MV-4-11 (cell line): ENCODE measurements at regions not wholly inside any gene's neighbourhood (a gene's known extent, or its start where the extent isn't known, plus 50 kb on each side); places are given as distances from the start of the nearest gene placed in this dataset.
A peak's percentile ranks its signal among the peaks of the same experiment; 100 is the strongest.

Experiments used
- DNase-seq: peaks from one replicate; lab custom pipeline; 2025; lab: John Stamatoyannopoulos, UW

DNA sequence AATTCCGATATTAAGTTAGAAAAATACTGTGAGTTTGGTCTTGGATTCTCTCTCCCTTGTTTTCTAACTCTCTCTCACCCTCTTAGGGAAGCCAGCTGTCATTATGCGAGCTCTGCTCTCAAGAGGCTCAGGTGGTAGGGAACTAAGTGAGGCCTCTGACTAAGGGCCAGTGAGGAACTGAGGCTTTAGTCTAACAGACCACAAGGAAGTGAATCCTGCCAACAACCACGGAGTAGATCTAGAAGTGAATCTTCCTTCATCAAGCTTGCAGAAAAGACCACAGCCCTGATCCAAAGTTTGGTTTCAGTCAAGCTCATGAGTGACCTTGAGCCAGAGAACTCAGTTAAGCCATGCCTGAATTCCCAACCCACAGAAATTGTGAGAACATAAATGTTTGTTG is 180.1 kb upstream of the PRMT6 start:
- DNase-seq = peak; percentile 98

- DNase-seq = no peak
These were observed 176.9 kb upstream of the PRMT6 start for GRCh38 chr1:106879538-106879937.

DNA sequence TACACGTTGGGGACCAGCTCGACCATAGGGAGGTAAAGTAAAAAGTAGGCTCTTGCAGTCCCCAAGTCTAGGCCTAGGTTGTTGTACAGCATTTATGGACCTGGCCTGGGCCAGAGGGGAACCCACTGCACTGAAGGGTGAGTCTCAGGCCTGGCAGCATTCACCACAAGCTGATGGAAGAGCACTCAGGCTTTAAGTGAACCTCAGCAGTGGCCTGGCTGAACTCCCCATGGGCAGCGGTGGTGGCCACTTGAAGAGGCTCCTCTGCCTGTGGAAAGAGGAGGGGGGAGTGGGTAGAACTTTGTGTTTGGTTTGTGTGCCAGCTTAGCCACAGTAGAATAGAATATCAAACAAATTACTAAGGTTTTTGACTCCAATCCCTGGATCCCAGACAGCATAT is 176.2 kb upstream of the PRMT6 start:
- DNase-seq = no peak

DNA sequence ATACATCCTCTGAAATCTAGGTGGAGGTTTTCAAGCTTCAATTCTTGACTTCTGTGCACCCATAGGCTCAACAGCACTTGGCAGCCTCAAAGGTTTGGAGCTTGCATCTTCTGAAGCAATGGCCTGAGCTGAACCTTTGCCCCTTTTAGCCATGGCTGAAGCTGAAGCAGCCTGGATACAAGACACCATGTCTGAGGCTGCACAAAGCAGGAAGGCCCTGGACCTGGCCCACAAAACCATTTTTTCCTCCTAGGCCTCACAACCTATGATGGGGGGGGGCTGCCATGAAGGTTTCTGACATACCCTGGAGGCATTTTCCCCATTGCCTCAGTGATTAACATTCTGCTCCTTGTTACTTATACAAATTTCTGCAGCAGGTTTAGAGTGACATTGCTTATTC is 173.3 kb upstream of the PRMT6 start:
- DNase-seq = no peak

DNA sequence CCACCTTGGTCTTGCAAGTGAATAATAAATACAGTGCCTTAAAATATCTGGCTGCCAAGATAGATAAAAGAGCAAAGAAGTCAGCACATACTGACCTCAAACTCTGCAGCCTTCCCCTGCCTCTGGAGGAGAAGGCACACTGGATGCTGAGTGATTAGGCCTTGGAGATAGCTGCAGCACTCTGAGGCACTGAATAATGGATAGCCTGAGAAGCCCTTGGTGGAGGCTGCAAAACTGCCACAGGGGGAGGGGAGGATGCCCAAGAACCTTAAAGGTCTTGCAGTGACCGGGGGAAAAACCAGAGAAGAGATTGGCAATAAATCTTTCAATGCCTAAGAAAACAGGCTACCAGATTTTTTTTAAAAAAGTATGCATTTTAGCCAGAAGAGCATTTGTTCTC is 167.4 kb upstream of the PRMT6 start:
- DNase-seq = no peak

GRCh38 chr1:106889583-106889982 is 166.9 kb upstream of the PRMT6 start:
- DNase-seq = no peak

GRCh38 chr1:106897976-106898375 is 158.5 kb upstream of the PRMT6 start:
- DNase-seq = no peak

- DNase-seq = no peak
These were observed 156.8 kb upstream of the PRMT6 start for GRCh38 chr1:106899644-106900043.

DNA sequence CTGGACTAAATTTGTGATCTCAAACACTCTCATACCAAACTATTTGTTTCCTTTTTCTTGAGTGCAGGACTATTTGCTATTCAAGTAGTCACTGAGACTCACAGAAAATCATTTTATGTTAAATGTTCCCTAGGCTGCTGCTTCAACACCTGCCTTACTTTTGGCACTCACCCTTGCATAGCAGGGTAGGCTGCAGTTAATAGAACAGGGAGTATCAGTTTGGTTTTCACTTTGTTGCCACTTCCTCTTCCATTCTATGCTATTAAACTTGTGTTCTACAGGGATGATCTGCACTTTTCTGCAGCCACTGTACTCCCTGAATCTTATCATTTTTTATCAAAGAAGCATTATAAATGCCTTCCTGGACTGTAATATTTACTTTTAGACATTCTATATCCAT is 148.7 kb upstream of the PRMT6 start:
- DNase-seq = peak; percentile 37

GRCh38 chr1:106908689-106909088 is 147.8 kb upstream of the PRMT6 start:
- no peak for DNase-seq

GRCh38 chr1:106910798-106911197 is 145.7 kb upstream of the PRMT6 start:
- DNase-seq = no peak

- no peak for DNase-seq
These were observed 144.3 kb upstream of the PRMT6 start for GRCh38 chr1:106912131-106912530.

- DNase-seq = no peak
These were observed 135.3 kb upstream of the PRMT6 start for GRCh38 chr1:106921186-106921585.

DNA sequence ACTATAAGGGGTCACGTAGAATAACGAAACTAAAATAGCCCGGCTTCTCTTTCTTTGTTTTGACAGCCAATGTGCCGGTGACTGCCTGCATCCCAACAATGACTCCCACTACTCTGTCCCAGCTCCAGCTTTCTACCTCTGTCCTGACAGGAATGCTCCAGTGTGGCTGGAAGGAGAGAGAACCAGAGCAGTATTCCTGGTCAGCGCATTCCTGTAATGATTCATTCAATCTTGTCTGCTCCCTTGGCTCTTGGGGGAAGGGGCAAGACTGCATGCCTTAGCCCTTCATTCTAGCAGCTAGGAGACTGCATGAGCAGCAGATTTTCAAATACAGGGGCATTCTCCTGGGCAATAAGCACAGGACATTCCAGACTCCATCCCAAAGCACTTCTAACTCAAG is 132.1 kb upstream of the PRMT6 start:
- DNase-seq = no peak

DNA sequence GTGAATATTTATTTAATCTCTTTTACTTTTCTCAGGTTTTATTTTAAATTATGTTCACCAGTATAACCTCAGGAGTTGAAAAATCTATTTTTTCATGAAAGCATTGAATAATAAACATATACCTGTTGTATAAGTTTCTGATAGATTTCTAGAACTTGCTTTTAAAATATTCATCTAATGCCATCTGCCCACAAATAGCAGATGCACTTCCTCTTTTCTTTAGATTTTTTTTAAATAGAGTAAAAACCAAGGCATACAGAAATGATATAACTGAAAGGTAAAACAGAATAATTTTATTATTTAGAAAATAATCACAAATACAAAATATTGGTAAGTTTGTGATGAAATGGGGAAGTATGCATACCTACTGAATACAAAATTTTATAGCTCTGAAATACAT is 130.7 kb upstream of the PRMT6 start:
- DNase-seq = no peak

DNA sequence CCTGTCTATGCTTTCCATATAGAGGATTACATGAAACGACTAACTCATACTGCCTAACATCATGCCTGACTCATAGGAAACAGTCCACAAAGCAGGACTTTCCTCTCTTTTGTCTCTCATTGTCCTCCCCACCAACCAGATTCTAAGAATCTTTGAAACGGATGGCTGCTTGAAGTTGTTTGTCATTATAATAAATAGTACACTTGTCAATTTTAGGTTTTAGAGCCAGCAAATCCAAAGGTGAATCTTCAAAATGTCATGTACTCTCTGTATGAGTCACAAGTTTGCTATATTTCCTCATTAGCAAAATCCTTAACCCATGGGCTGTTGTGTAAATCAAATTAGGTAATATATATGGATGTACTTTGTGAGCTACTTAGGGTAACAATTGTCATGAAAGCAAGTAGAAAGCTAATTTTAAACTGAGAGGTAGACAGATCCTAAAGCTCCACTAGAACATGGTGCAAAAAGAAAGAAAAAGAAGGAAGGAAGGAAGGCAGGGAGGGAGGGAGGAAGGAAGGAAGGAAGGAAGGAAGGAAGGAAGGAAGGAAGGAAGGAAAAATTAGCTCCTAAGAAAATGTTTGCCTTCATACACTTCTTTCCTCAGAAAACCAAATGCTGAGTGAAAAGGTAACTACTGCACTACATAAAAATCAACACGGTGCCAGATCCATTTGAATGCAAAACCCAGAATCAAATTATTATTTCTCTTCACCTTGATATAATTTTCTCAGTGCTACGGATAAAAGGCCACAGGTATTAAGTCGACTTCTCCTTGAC is 129.5 kb upstream of the PRMT6 start:
- DNase-seq = peak; percentile 40

GRCh38 chr1:106937104-106937503 is 119.4 kb upstream of the PRMT6 start:
- peak; percentile 62 for DNase-seq

DNA sequence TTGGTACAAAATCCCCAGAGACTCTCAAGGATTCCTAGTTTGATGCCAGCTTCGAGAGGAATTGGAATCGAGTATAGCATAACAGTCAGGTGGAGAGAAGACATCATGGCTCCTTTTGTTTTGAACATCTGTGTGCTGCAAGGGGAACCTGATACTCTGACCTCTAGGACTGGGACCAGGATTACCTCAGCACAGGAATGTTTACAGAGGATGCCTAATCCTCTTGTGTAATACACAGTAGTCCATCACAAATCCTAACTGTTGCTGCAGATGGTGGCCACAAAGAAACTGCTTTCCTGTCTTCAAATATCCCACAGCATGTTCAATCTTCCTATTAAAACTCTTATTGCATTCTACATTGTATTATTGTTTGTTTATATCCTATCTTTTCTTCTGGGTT is 111.8 kb upstream of the PRMT6 start:
- no peak for DNase-seq

DNA sequence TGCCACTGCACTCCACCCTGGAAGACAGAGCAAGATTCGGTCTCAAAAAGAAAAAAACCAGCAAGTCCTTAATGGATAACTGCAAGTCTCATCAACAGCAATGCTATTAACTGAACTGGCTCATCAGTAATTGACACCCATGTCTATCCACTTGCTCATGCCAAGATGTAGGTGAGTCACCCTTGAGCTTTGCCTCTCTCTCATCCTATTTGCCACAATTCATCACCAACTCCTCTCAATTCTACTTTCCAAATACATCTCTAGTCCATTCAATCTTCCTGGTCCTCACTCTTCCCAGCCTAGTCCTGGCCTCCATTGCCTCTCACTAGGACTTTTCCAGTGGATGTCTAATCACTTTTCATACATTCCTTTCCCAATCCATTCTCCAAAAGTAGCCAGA is 103.7 kb upstream of the PRMT6 start:
- DNase-seq = no peak

GRCh38 chr1:106954661-106955229 is 101.7 kb upstream of the PRMT6 start:
- no peak for DNase-seq

DNA sequence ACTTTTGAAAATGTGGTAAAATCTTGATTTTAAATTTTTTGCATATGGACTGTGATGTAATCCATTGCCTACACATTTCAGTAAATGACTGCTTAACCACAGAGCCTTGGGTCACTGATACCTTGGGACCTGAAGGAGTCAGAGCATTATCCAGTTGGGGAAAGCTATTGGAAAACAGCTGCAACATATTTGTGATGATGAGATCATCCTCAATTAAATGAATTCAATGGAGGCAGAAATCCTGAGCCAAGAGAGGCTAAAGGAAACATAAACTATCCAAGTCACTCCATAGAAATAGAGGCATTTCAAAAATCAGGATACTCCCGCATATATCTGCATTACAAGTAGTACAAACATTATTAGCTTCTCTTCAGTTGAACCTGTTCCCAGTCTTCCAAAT is 99.8 kb upstream of the PRMT6 start:
- DNase-seq = no peak

GRCh38 chr1:106957795-106958194 is 98.7 kb upstream of the PRMT6 start:
- DNase-seq = no peak

DNA sequence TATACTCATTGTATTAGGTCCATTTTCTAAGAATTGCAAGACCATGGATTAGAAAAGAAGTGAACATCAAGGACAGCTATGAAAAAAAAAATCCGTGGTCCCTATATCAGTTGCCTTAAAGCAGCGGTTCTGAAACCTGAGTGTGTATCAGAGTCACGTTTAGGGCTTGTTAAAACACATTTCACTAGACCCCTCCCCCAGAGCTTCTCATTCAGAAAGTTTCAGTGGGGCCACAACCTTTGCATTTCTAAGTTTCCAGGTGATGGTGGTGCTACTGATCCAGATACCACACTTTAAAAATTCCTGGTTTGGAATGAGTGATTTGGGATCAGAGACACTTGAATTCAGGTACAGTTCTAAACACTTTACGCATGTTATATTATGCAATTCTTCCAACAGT is 96.1 kb upstream of the PRMT6 start:
- no peak for DNase-seq

DNA sequence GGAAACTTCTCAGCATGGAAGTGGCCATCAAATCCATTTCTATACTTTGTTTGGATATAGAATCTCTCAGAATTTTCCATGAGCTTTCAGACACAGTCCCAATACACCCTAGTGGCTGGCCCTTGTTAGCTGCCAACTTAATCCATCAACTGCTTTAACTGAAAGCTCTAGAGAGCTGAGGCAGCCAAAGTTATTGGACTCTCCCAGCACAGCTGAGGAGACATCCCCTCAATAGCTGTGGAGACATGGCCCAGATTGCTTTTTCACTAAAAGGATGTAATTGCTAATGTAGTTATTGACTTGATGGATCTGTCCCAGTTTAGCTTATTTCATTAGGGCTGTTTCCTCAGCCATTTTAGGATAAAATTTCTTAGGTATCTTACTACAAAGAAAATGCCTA is 94.8 kb upstream of the PRMT6 start:
- no peak for DNase-seq
